Stimulated activated CD4-positive, alpha-beta T cell treated with anti-CD3 and anti-CD28 coated beads, Interleukin-12 subunit alpha, Interleukin-12 subunit beta, amount 100 ng/mL, for 4 hours (primary cell): ENCODE measurements at regions not wholly inside any gene's neighbourhood (a gene's known extent, or its start where the extent isn't known, plus 50 kb on each side); places are given as distances from the start of the nearest gene placed in this dataset.
"Not testable (repeated sequence)": the region's sequence is repeated elsewhere in the genome, so short reads cannot be mapped to it uniquely, and the experiment has no call there.

Source experiments
- DNase-seq: peaks from one replicate; pipeline ENCODE4 v3.0.0-alpha.2; 2020

DNA sequence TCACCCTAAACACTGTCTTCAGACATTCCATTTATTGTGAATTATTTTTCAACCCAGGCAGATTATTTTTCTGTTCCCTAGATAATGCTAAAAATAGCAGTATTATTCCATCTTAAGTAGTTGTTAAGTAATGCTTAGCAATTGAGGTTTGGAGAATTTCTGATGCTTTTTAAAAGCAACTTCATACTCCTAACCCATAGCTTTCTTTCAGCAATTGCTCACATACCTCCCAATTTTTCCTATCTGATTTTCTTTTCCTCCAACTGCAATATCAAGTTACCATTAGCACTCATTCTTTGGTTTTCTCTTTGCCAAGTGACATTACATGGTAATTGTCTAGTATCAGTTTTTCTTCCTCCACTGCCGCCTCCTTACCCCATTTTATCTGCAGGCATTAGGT is 104.7 kb downstream of the GPR85 start:
- DNase-seq: no peak

- not testable (repeated sequence) for DNase-seq
These were observed 107.6 kb downstream of the GPR85 start for GRCh38 chr7:112979055-112979454.

DNA sequence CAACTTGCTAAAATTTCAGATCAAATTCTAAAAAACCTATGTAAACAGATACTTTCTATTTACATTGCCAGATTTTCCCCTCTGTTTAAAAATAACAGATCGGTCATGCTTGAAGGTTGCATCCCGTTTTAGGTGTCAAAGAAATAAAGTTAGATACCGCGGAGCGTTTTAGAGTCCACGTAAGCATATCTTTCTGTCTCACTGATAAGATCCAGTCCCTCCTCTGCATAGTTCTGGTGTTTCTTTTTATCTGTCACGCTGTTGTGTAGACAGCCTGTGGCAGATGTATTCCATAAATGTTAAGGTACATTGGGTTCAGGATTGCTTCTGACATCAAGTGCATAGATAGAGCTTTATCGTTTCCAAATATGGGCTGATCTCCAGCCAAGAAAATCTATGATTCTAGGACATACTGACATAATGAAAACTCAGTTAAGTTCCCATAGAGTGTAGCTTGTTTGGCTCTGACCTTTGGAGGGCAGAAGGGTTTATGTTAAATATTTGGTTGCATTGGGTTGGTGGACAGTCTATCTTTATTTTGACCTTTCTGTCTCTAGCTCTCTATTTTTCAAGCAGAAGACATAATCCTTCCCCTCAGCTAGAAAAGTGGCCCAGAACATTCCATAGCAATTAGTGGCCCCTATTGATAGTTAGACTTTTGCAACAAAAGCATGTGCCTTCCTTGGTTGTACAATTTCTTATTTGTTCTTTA is 109.2 kb downstream of the GPR85 start:
- not testable (repeated sequence) for DNase-seq

DNA sequence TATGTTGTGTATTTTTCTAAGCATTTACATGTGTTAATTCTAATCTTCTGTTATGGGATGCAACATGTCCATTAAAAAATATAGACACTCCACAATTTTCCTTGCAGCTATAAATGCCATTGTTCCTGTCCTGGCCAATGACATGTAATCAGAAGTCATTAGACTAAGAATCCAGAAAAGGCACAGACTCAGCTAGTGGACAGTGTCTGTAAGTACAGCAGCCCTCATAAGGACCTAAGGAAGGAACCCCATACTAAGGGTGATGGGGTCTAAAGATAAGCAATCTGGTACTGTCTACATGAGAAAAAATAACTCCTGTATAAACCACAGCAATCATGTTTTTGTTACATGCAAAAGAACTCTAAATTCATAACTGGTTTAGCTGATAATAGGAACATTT is 115.9 kb downstream of the GPR85 start:
- DNase-seq: no peak

DNA sequence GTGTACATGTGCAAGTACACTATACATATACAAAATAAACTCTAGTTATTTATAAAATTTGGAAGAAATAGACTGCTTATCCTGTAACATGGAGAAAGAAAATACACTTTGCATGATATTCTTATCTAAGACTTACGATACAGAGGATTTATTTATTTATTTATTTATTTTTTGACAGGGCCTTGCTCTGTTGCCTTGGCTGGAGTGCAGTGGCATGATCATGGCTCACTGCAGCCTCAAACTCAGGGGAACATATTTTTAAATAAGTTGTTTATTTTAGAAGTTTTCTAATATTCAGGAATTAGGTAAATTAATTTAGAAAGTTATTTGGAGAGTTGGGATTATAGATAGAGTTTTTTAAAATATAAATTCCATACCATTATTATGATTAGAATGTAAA is 116.7 kb downstream of the GPR85 start:
- no peak for DNase-seq

DNA sequence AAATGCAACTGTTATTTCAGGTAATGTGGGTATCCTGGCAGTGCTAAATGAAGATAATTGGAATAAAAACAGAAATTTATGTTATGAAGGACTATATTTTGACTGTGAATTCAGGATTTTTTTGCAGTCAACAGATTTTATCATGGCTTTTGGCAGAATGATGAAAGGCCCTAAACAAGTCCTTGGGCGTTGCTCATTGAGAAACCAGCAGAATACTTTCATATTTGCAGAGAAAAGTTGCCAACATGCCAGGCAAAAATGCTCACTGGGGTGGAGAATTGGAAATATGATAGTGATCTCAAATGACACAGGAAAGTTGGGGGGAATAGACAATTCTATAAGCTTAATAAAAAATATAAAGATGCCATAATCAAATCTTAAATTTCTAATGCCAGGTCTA is 121.1 kb downstream of the GPR85 start:
- DNase-seq: no peak

- no peak for DNase-seq
These were observed 123.0 kb downstream of the GPR85 start for GRCh38 chr7:112963634-112964033.

GRCh38 chr7:112962815-112963214 is 123.8 kb downstream of the GPR85 start:
- no peak for DNase-seq

- no peak for DNase-seq
These were observed 127.4 kb downstream of the GPR85 start for GRCh38 chr7:112959276-112959675.

GRCh38 chr7:112958775-112959174 is 127.9 kb downstream of the GPR85 start:
- DNase-seq: no peak

- no peak for DNase-seq
These were observed 128.7 kb downstream of the GPR85 start for GRCh38 chr7:112957901-112958300.

DNA sequence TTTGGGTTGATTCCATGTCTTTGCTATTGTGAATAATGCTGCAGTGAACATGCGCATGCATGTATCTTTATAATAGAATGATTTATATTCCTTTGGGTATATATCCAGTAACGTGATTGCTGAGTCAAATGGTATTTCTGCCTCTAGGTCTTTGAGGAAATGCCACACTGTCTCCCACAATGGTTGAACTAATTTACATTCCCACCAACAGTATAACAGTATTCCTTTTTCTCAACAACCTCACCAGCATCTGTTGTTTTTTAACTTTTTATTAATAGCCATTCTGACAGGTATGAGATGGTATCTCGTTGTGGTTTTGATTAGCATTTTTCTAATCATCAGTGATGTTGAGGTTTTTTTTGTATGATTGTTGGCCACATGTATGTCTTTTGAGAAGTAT is 133.6 kb downstream of the GPR85 start:
- DNase-seq: not testable (repeated sequence)

DNA sequence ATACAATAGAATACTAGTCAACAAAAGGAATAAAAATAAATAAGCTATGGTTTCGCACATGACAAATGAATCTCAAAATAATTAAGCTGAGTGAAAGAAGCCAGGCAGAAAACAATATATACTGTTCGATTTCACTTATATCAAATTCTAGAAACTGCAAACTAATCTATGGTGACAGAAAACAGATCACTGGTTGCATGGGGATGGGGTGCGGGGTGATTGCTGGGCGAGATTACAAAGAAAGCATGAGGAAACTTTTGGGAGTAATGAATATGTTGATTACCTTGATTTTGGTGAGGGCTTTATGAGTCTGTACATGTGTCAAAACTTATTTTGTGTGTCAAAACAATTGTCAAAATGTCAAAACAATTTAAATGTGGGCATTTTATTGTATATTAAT is 135.6 kb downstream of the GPR85 start:
- DNase-seq: no peak

GRCh38 chr7:112949682-112950081 is 136.9 kb downstream of the GPR85 start:
- DNase-seq: not testable (repeated sequence)

- no peak for DNase-seq
These were observed 140.3 kb downstream of the GPR85 start for GRCh38 chr7:112946350-112946749.

DNA sequence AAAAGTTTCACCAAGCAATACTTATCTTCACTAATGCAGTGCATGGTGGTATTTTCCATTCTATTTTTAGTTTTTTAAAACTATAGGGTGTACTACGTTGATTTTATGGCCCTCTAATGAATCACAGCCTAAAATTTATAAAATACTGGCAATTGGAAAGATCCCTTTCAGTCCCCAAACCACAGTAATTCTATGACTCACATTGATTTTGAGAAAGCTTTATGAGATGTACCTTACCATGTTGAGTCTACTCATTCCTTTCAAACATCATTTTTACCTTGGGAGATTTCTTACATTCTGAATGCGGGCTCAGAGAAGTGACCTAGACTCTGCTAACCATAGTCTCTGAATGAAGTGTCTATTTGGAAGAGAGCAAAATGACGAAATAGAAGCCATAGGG is 141.6 kb downstream of the GPR85 start:
- no peak for DNase-seq

DNA sequence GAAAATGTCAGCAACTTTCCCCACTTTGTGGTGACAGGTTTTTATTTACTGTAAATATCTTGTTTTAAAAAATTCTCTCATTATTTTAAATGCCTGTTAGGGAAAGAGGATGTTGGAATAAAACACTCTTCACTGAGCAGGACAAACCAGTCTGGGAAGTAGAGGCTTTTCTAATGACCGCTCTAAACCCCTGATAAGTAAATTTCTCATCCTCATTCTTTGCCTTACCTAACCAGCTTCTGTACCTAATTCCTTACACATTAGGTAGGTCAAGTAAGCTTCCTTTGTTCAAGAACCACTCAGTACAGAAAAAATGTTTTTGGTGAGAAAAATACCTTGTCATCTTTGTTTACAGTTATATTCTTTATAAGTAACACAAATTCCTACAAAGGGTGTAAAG is 143.6 kb downstream of the GPR85 start:
- no peak for DNase-seq

- not testable (repeated sequence) for DNase-seq
These were observed 144.5 kb downstream of the GPR85 start for GRCh38 chr7:112942125-112942524.

GRCh38 chr7:112940314-112940732 is 146.3 kb downstream of the GPR85 start:
- no peak for DNase-seq

GRCh38 chr7:112939574-112940313 is 146.9 kb downstream of the GPR85 start:
- peak; percentile 99 for DNase-seq

- DNase-seq: no peak
These were observed 147.6 kb downstream of the GPR85 start for GRCh38 chr7:112938863-112939573.

DNA sequence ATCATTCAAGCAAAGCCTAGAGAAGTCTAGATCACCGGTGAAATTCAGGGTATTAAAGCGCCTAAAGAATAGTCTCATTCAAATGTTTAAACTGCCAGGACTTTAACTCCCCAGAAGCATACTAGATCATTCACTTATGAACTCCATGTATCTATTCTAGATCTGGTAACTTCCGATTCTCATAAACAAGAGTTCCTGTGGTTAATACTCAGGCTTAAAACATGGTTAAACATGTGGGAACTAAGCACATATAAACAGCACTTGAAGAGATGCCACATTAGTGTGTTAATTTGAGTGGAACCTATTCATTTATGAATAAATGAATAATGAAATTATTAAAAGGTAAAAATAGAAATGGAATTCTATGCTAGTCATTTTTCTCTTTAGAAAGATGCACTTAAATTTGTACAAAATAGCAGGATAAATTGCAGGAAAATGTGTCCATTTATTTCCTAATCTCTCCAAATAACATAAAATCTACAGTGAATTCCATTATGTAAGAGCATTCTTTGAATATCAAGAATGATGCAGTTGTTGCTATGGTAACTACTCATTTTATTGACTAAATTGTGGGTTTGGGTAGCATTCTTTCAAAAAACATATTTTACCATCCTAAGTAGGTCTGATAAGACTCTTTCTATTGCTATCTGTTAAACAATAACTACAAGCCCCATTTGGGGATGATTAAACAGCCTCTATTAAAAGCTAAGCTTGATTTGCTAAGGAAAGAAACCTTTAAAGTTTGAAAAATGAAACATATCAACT is 147.6 kb upstream of the TMEM168 start:
- DNase-seq: no peak

- DNase-seq: no peak
These were observed 143.4 kb upstream of the TMEM168 start for GRCh38 chr7:112933598-112933997.
